ENCODE measurements at regions not wholly inside any gene's neighbourhood (a gene's known extent, or its start where the extent isn't known, plus 50 kb on each side); places are given as distances from the start of the nearest gene placed in this dataset.

DNA sequence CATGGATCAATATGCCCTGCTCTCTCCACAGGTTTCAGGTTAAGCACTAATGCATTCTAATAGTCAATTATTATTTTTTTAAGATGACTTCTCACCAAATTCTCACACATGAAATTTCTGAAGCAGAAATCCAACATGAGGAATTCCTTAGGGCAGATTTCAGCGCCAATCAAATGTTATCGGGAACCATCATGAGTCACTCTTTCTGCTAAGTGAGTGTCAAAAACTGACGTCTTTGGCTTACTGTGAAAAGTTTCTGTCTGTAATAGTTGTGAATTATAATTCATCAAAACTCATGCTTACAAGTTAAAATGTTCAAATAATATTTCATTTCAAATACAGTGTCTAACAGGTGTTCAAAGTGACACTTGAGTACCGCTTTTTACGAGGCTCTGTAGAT lies 1038.6 kb downstream of the SOCS6 start:
- no peak for TF ChIP-seq SIN3A (IDR thresholded peaks at IDR 0.05; ENCODE audit: borderline replicate concordance, insufficient read depth, low read length)
- no peak for TF ChIP-seq TAF1 (IDR thresholded peaks at IDR 0.05; ENCODE audit: borderline replicate concordance, insufficient read depth, low read length)
- TF ChIP-seq, protein P1, sequence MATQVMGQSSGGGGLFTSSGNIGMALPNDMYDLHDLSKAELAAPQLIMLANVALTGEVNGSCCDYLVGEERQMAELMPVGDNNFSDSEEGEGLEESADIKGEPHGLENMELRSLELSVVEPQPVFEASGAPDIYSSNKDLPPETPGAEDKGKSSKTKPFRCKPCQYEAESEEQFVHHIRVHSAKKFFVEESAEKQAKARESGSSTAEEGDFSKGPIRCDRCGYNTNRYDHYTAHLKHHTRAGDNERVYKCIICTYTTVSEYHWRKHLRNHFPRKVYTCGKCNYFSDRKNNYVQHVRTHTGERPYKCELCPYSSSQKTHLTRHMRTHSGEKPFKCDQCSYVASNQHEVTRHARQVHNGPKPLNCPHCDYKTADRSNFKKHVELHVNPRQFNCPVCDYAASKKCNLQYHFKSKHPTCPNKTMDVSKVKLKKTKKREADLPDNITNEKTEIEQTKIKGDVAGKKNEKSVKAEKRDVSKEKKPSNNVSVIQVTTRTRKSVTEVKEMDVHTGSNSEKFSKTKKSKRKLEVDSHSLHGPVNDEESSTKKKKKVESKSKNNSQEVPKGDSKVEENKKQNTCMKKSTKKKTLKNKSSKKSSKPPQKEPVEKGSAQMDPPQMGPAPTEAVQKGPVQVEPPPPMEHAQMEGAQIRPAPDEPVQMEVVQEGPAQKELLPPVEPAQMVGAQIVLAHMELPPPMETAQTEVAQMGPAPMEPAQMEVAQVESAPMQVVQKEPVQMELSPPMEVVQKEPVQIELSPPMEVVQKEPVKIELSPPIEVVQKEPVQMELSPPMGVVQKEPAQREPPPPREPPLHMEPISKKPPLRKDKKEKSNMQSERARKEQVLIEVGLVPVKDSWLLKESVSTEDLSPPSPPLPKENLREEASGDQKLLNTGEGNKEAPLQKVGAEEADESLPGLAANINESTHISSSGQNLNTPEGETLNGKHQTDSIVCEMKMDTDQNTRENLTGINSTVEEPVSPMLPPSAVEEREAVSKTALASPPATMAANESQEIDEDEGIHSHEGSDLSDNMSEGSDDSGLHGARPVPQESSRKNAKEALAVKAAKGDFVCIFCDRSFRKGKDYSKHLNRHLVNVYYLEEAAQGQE (IDR thresholded peaks at IDR 0.05; ENCODE audit: insufficient read depth in 1 of 2, low read depth in 2 of 2, low read length in 2 of 2) = no peak
- no peak for TF ChIP-seq POLR2AphosphoS5 (IDR thresholded peaks at IDR 0.05; ENCODE audit: low read depth, low read length)
- TF ChIP-seq FOXP2 (optimal IDR thresholded peaks at IDR 0.05; ENCODE audit: borderline replicate concordance, extremely low read depth, extremely low read length, insufficient read depth) = no peak

DNA sequence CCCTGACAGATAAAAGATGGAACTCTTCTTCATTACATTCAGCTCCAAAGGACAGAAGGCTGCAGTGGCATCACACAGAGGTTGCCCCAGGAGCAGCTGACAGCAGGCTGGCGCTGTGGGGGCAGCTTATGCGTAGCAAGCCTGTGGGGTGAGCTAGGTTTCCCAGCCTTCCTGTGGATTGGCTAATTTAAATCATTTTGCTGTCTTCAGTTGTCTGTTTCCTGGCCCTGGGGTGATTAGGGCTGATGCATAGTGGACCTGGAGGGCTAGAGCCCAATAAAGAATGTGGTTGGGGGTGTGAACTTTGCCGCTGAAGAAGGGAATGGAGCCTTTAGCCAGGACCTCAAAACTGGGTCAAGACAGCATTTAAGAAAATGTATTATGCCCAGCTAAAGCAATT lies 1038.0 kb downstream of the SOCS6 start:
- TF ChIP-seq TAF1 (IDR thresholded peaks at IDR 0.05; ENCODE audit: borderline replicate concordance, insufficient read depth, low read length) = no peak
- no peak for TF ChIP-seq SIN3A (IDR thresholded peaks at IDR 0.05; ENCODE audit: borderline replicate concordance, insufficient read depth, low read length)
- no peak for TF ChIP-seq POLR2AphosphoS5 (IDR thresholded peaks at IDR 0.05; ENCODE audit: low read depth, low read length)
- TF ChIP-seq, protein P1 (IDR thresholded peaks at IDR 0.05; ENCODE audit: insufficient read depth in 1 of 2, low read depth in 2 of 2, low read length in 2 of 2) = no peak
- no peak for TF ChIP-seq FOXP2 (optimal IDR thresholded peaks at IDR 0.05; ENCODE audit: borderline replicate concordance, extremely low read depth, extremely low read length, insufficient read depth)

DNA sequence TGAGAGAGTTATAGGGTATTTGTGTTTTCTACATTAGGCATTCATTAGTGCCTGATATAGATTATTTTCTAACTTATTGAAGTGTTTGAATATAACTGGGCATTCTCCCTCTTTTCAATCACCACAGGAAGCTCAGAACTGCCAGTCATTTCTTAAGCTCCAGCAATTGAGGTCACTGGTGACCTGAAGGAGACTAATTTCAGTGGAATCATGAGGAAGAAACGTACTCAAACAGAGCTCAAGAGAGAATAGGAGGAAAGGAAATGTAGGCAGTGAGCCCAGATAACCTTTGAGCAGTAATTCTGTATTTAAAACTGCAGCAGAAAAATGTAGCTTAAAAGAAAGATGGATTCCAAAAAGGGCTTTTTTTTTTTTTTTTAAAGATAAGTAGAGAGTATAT lies 1035.5 kb downstream of the SOCS6 start:
- TF ChIP-seq FOXP2 (optimal IDR thresholded peaks at IDR 0.05; ENCODE audit: borderline replicate concordance, extremely low read depth, extremely low read length, insufficient read depth) (no peak), POLR2AphosphoS5 (IDR thresholded peaks at IDR 0.05; ENCODE audit: low read depth, low read length) (no peak), TAF1 (IDR thresholded peaks at IDR 0.05; ENCODE audit: borderline replicate concordance, insufficient read depth, low read length) (no peak), SIN3A (IDR thresholded peaks at IDR 0.05; ENCODE audit: borderline replicate concordance, insufficient read depth, low read length) (no peak)
- TF ChIP-seq, protein P1 (IDR thresholded peaks at IDR 0.05; ENCODE audit: insufficient read depth in 1 of 2, low read depth in 2 of 2, low read length in 2 of 2) = no peak

DNA sequence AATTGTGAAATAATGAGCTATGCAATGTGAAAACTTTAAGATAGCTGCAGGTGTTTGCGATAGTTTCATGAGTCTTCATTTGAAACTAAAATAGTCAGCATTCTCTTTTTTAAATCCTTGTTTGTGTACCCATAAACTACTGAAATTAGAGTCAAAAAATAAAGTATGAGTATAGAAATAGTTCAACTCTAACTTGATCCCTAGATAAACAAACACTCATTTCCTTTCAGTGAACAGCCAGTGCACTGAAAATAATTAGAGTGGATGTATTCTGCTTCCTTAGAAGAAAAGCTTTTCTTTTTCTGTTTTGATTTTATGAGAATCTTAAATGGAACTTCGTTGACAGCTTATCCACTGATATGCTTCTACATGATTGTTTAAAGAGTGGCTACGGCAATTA lies 1033.4 kb downstream of the SOCS6 start:
- TF ChIP-seq POLR2AphosphoS5 (IDR thresholded peaks at IDR 0.05; ENCODE audit: low read depth, low read length) (no peak), SIN3A (IDR thresholded peaks at IDR 0.05; ENCODE audit: borderline replicate concordance, insufficient read depth, low read length) (no peak), TAF1 (IDR thresholded peaks at IDR 0.05; ENCODE audit: borderline replicate concordance, insufficient read depth, low read length) (no peak), FOXP2 (optimal IDR thresholded peaks at IDR 0.05; ENCODE audit: borderline replicate concordance, extremely low read depth, extremely low read length, insufficient read depth) (no peak)
- TF ChIP-seq, protein P1 (IDR thresholded peaks at IDR 0.05; ENCODE audit: insufficient read depth in 1 of 2, low read depth in 2 of 2, low read length in 2 of 2) = no peak

DNA sequence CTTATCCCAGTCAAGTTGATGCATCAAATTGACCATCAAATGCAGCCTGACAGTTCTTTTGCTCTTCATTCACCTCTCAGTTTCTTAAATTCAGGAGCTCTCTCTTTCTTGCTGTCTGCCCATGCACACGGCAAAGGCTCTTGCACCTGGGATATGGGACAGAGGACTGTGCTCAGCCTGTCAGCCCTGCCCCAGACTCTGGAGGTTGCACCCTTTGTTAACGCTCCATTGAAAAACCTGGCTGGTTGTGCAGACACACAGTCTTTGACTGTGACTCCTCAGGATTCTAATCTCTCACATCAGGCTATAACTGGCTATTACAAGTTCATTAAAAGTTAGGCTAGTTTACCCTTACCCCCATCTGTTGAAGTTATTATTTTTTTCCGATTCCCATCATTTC lies 1032.5 kb downstream of the SOCS6 start:
- TF ChIP-seq FOXP2 (optimal IDR thresholded peaks at IDR 0.05; ENCODE audit: borderline replicate concordance, extremely low read depth, extremely low read length, insufficient read depth) = no peak
- TF ChIP-seq, protein P1 (IDR thresholded peaks at IDR 0.05; ENCODE audit: insufficient read depth in 1 of 2, low read depth in 2 of 2, low read length in 2 of 2) = no peak
- TF ChIP-seq TAF1 (IDR thresholded peaks at IDR 0.05; ENCODE audit: borderline replicate concordance, insufficient read depth, low read length) = no peak
- TF ChIP-seq SIN3A (IDR thresholded peaks at IDR 0.05; ENCODE audit: borderline replicate concordance, insufficient read depth, low read length) = no peak
- TF ChIP-seq POLR2AphosphoS5 (IDR thresholded peaks at IDR 0.05; ENCODE audit: low read depth, low read length) = no peak

All from PFSK-1 (cell line).